NCI-H2227 (cell line): ENCODE measurements at regions not wholly inside any gene's neighbourhood (a gene's known extent, or its start where the extent isn't known, plus 50 kb on each side); places are given as distances from the start of the nearest gene placed in this dataset.
"Not testable (repeated sequence)": the region's sequence is repeated elsewhere in the genome, so short reads cannot be mapped to it uniquely, and the experiment has no call there.

Experiments
- DNase-seq: peaks from one replicate; lab custom pipeline; 2025; ENCODE audit not compliant: unreplicated experiment; lab: John Stamatoyannopoulos, UW

- no peak for DNase-seq
Observed at GRCh38 chr4:28845158-28845557, 1875.0 kb upstream of the PCDH7 start.

- not testable (repeated sequence) for DNase-seq
Observed at GRCh38 chr4:28857028-28857427, 1863.1 kb upstream of the PCDH7 start.

GRCh38 chr4:28868841-28869240, 1851.3 kb upstream of the PCDH7 start:
- no peak for DNase-seq

- DNase-seq = no peak
Observed at GRCh38 chr4:28879178-28879577, 1841.0 kb upstream of the PCDH7 start.

DNA sequence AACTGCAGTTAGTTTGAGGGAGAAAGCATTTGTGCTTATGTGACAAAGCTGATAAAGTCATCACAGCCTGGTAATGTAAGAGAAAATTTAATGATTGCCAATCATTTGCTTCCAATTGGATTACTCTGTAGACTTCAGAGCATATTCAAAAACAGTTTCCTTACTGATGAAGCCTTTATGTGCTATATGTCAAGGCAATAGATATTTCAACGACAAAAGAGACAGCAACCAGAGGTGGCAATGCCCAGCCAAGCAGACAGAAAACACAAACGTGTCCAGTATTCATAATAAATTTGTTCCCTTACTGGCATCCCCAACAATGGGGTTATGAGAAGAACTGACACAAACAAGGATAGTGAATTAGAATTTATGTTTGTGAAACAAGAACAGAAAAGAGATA, 1840.3 kb upstream of the PCDH7 start:
- no peak for DNase-seq

DNA sequence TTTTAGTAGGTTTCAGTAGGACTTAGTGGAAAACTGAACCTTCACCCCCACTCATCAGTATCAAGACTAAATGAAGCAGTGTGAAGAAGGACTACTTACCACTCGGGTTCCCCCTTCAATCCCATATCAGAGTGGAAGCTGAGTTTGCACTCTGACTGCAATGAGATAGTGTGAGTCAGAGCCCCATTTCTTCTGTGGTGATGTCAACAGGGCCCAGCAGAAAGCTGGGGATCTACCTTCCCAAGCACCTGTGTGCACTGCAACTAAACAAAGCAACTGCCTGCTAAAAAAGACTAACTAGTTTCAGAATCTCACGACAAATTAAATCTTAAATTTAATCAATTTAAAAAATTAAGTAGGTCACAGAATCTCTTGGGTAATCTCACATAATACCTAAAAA, 1837.0 kb upstream of the PCDH7 start:
- no peak for DNase-seq

GRCh38 chr4:28886934-28887333, 1833.2 kb upstream of the PCDH7 start:
- no peak for DNase-seq

DNA sequence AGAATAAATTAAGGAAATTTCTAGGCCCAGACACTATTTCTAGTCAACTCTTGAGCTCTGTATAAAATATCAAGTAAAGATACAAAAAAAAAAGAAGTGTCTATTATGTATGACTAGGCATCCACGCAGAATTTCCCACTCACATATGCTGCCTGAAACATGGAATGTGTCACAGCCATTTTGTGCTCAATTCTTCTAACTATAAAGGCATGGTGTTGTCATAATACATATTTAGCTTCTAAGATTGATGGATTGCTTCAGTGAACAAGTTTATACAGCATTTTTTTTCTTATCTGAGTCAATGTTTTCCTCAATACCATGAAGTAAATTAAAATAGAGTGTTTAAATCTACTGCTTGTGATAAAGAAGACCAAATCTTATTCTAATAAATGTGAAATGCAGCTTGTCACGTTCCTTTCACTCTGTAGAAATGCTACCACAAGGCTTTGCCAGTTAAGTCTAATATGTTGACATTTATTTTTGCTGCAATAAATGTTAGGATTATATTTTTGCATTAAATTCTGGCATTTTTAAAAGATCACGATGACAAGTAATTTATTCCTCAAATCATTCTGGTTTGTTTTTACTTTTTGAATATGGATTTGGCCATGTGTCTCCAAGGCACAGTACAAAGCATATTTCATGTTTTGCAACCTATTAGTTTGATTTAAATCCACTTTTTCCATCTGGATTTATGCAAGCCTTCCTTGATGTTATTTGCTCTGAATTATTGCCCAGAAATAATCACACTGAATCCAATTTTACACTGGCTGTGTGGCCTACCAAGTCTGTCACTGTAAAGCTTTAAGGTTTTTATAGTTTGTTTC, 1829.0 kb upstream of the PCDH7 start:
- DNase-seq = no peak

DNA sequence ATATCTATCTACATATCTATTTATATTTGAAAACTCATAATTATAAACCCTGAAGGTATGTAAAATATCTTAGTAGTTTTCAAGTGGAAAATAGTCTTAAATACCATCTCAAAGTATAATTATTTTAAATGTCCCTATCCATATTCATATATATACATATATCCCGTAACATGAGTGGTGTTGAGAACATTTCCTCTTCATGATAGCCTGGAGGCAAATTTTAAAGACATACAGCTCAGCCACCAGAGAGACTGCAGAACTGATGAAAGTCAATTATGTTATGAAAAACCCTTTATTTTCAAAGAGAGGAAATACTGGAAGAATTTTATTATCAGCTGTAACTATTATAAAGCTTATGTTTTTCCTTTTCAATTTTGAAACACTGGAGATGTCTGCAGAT, 1806.7 kb upstream of the PCDH7 start:
- no peak for DNase-seq

DNA sequence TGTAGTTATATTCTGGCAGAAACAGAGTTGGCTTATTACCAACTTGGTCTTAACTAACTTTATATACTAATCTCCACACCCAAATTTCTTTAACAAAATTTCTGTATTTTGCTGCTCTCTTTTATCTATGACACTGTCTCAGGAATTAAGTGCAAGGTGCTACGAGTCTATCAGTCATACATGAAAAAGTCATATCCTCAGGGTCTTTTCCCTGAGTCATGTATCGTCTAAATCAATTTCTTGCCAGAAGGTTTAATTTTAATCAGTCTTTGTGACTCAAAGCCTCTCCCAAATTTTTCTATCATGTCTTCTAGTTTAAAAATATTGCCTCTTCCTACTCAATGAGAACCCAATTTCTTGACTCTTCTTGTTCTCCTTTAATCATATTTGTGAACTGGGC, 1803.6 kb upstream of the PCDH7 start:
- no peak for DNase-seq

DNA sequence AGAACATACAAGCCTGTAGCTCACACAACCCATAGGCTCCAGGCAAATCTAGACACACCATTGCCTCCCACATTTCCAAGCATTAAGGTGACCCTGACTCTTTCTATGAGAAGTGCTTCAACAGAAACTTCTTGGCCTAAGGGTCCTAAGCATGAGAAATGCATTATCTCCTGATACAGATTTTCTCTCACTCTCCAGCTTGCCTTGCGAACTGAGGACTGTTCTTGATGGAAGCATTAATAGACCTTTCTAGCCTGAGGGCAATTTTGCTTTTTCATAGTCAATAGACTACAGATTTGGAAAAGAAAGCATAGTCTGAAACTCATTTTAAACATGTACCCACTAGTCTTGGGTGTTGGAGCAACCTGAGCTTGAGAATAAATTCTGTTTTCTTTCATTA, 1801.3 kb upstream of the PCDH7 start:
- no peak for DNase-seq

- no peak for DNase-seq
Observed at GRCh38 chr4:28921886-28922285, 1798.3 kb upstream of the PCDH7 start.

GRCh38 chr4:28926156-28926555, 1794.0 kb upstream of the PCDH7 start:
- DNase-seq = no peak

GRCh38 chr4:28942631-28943030, 1777.5 kb upstream of the PCDH7 start:
- DNase-seq = no peak

GRCh38 chr4:28947374-28947773, 1772.8 kb upstream of the PCDH7 start:
- DNase-seq = no peak

DNA sequence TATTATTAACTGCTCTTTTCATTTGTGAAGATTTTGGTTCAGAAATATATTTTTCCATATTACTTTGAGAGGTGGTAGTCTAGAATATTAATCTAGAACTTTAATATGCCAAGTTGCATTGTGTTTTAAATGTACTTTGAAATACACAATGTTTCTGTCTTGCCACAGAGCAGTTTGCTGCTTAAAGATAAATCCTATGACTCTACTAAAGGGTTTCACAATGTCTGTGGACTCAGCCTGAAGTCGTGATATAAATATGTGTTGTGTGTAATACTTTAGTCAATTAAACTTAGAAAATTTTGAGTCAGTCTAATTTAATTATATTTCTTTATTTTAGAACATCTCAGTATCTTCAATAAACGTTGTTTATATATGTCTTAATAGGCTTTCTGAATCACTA, 1771.7 kb upstream of the PCDH7 start:
- no peak for DNase-seq

DNA sequence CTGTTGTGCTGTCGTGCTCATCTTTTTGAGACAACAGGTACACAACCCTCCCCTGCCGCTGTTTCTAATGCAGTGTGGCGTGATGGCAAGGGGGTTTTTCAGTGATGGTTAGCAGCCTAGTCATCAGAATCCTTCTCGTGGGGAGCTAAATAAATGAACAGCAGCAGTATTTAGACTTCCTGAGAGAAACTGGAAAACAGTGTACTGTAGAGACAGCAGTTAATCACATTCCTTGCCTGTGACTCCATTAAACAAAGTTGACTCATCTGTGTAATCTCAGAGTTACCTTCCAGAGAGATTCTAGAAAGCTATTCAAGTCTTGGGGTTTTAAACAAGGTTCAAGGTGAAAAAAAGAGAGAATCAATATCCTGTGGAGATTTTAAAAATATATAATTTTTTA, 1753.2 kb upstream of the PCDH7 start:
- DNase-seq = no peak

- no peak for DNase-seq
Observed at GRCh38 chr4:28973587-28974350, 1746.4 kb upstream of the PCDH7 start.

DNA sequence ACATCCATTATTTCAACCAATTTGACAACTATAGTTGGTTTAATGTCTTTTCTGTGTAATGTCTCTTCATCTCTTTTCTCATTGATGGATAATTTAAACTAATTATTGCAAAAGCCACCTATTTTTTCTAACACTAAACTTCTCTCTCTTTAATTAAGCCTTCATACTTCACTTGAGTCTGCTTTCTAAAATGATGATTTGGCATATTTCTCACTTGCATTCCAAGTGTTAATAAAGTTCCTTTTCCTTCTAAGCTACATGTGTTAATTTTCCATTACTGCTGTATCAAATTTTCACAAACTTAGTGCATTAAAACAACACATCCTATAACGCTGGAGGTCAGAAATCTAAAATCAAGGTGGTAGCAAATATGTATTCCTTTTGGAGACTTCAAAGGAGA, 1743.8 kb upstream of the PCDH7 start:
- no peak for DNase-seq

DNA sequence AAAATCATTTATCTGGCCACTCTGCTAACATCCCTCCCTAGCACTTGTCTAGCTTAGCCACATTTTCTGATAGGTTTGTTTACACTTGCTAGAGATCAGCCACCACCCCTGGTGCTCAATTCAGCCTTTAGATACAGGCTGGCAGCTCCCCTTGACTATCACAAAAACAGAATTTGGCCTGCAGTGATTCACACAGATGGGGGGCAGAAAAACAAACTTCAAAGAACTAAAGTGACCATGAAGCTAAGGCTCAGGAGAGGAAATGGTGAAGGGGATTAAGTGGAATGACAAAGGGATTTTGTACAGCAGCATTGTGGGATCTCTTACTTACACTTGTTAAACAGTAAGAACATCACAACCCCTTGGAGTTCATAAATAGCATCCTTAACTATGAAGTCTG, 1718.0 kb upstream of the PCDH7 start:
- no peak for DNase-seq

GRCh38 chr4:29005838-29006237, 1714.3 kb upstream of the PCDH7 start:
- DNase-seq = no peak

DNA sequence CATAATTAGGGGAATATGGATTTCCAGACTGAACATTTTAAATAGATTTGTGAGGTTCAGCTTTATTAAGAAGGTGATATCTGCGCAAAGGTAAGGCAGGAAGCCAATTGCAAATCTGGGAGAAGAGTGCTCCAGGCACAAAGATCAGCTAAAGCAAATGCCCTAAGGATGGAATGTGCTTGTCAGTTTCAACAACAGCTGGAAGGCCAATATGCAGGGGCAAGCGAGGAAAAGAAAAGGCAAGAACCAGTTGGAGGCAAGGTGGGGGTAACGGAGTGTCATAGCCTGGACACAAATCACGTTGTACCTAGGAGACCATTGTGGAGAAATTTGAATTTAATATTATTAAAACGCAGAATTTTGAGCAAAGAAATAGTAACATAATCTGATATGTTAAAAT, 1710.3 kb upstream of the PCDH7 start:
- DNase-seq = no peak

DNA sequence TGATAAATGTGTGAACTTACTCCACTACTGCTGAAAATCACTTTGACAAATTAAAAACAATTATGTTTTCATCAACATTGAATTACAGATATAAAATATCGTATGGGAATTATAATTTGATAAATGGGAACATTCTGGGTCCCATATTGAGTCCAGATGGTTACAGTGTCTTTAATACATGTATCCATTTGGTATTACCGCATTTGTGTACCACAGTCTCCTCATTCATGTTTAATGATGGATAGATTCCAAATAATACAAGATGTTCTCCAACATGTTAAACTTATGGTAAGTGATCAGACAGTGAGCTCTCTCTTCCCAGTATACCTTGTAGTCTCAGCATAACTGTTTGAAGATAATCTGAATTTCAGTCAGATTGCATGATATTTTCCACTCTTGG, 1706.8 kb upstream of the PCDH7 start:
- DNase-seq = no peak
